ENCODE measurements at regions not wholly inside any gene's neighbourhood (a gene's known extent, or its start where the extent isn't known, plus 50 kb on each side); places are given as distances from the start of the nearest gene placed in this dataset.

GRCh38 chr11:131192628-131193027 is 177.8 kb upstream of the NTM start:
- DNase-seq (ENCODE audit: low read depth), result no peak

DNA sequence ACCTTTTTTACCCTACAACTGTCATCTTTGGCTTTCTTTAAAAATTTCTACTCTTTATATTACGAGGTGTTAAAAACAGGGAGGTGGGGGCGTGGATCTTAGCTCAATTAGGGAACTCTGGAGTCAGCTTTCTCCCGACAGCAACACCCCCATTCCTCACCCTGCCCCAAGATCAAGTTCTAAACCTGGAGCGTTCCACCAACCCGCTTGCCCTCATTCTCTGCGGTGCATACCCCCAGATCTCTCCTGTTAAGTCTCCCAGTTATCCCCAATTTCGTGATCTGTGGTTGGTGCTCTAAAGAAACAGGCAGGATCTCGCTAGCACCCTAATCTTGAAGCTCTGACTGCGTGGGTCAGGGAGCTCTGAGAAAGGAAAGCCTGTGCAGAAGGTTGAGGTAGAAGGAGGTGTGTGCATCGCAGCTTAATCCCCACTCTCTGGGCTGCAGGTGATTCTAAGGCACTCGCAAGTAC is 177.3 kb upstream of the NTM start:
- no peak for DNase-seq (ENCODE audit: low read depth)

DNA sequence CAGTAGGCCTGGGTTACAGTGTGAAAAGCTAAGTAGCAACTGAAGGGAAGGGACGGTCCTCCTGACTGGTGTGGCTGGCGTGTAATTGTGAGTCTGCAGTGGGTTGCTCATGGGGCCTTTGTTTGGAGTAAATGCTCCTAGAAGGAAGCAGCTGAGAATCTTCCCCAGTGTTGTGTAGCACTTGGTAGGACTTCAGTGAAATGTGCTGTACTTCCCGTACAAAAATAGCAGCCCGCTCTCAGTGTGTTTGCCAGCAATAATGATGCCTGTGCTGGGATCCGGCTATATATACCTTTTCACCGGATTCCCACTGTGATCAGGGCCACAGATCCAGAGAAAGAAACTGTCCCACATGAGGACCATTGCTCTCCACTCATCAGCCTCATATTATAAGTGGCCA is 175.7 kb upstream of the NTM start:
- DNase-seq (ENCODE audit: low read depth), result no peak

DNA sequence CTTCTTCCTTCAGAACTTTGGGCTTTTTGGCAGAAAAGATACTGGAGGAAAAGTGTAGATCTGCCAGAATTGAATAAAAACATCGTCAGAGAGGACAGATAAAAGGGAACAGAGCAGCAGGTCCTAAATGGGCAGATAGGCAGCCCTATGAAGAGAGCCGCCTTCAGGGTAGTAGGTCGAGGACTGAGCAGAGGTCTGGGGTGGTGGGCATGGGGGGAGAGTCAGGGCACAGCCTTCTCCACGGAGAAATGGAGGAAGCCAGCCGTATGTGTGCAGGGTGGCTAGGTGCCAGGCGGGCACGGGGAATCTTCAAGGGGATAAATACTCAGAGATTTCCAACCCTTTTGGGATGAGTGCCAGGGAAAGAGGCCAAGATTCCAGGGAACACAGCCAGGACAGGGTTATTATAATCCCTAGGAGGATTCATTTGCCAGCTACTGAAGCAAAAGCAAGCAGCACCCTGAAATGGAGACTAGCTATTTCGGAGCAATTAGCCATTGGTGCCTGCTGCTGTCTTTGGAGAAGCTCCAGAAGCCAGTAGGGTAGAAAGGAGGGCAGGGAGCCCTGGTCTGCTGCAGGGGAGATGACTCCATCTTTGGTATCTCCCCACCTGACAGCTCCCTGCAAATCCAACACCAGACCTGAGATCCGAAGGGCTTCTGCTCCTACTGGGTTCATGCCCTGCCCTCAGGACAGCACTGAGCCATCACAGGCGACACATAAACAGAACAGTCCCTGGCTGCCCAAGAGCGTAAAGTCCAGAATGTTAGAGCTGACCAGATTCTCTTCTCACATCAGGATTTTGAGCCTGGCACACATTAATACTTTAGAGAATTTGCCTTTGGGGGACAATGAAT is 174.5 kb upstream of the NTM start:
- no peak for DNase-seq (ENCODE audit: low read depth)

- DNase-seq (ENCODE audit: low read depth), result no peak
These were observed 172.0 kb upstream of the NTM start for GRCh38 chr11:131198161-131199014.

DNA sequence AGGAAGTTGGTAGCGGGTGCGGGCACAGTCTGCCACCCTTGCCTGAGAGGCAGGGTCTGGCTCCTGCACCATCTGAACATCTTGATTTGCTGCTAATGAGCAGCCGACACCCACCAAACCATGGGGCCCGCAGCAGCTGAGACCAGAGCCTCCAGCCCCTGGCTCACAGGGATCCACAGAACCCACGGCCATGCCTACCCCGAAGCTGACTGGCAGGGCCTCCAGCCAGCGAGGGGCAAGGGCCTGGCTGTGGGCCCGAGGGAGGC is 171.5 kb upstream of the NTM start:
- DNase-seq (ENCODE audit: low read depth), result no peak

- no peak for DNase-seq (ENCODE audit: low read depth)
These were observed 168.7 kb upstream of the NTM start for GRCh38 chr11:131201674-131202073.

- no peak for DNase-seq (ENCODE audit: low read depth)
These were observed 167.4 kb upstream of the NTM start for GRCh38 chr11:131203040-131203439.

DNA sequence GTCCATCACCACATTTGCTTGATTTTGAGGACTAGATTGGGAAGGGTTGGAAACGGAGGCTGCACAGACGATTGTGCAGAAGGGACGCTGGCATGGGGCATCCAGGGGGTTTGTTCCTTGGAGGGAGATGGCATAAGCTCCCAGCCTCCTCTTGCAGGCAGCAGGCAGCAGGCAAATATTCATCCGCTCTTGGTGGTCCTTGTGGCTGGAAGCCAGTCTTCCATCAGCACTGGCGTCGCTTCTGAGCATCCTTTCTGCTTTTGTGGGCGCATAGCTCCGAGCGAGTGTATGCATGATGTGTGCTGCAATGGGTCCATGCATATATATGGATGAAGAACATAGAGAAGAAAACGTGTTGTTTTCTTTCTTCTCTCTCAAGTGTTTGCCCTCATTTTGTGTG is 166.1 kb upstream of the NTM start:
- no peak for DNase-seq (ENCODE audit: low read depth)

- DNase-seq (ENCODE audit: low read depth), result no peak
These were observed 165.5 kb upstream of the NTM start for GRCh38 chr11:131204765-131205380.

DNA sequence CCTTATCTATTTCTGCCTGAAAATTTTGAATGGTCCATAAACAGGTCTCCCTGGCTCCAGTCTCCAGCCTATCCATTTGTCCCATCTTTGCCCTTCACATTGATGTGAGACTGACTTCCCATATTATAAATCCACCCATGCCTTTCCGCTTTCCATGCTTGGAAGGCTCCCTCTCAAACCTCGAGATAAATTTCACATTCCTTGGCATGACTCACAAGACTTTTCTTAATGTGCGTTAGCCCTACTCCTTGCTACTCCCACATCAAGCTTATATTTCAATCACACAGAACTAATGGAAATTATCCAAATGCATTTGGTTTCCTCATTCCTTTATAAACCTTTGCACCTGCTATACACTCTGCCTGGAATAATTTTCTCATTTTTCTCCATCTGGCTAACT is 163.7 kb upstream of the NTM start:
- no peak for DNase-seq (ENCODE audit: low read depth)

- no peak for DNase-seq (ENCODE audit: low read depth)
These were observed 162.5 kb upstream of the NTM start for GRCh38 chr11:131207901-131208300.

- DNase-seq (ENCODE audit: low read depth), result no peak
These were observed 152.8 kb upstream of the NTM start for GRCh38 chr11:131217313-131218310.

- DNase-seq (ENCODE audit: low read depth), result no peak
These were observed 151.9 kb upstream of the NTM start for GRCh38 chr11:131218542-131218941.

DNA sequence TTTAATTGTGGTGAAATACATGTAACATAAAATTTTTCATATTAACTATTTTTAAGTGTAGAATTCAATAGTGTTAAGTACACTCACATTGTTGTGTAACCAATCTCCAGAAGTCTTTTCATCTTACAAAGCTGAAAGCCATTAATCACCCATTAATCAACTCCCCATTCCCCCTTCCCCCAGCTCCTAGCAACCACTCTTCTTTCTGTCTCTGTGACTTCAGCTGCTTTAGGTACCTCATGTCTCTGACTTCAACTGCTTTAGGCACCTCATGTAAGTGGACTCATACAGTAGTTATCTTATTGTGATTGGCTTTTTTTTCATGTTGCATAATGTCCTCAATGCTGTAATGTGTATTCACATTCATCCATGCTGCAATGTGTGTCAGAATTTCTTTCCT is 150.8 kb upstream of the NTM start:
- DNase-seq (ENCODE audit: low read depth), result no peak

- DNase-seq (ENCODE audit: low read depth), result no peak
These were observed 147.0 kb upstream of the NTM start for GRCh38 chr11:131223198-131223991.

GRCh38 chr11:131228378-131228777 is 142.0 kb upstream of the NTM start:
- no peak for DNase-seq (ENCODE audit: low read depth)

DNA sequence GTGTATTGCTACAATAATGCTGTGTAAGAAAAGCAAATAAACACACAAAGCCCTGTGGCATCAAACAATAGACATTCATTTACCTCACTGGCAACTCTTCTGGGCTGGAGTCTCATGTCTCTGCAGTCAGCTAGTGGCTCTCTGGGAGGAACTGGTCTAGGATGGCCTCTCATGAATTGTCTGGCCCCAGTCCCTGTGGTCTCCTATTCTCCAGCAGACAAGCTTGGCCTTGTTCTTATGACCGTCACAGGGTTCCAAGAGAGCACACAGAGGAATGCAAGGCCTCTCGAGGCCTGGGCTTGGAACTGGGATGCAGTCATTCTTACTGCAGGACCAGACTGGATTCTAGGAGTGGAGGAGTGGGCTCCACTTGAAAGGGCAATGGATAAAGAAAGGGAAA is 141.2 kb upstream of the NTM start:
- no peak for DNase-seq (ENCODE audit: low read depth)

GRCh38 chr11:131231317-131231940 is 139.0 kb upstream of the NTM start:
- DNase-seq (ENCODE audit: low read depth), result no peak

DNA sequence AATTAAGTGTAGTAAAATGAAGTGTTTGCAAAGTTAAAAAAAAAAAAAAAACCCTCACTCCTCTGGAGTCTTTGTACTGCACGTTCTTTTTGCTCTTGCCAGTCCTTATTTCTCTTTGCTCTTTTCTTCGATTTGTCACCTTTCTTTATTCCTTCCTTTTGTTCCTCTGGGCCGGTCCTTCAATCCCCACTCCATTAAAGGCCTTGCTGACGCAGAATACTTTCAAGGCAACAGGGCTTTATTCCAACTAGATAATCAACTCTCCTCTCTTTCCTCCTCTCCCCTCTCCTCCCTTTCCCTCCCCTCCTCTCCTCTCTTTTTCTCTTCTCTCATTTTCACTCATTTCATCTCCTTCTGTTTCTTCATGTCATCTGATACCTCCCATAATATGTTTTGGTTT is 138.2 kb upstream of the NTM start:
- no peak for DNase-seq (ENCODE audit: low read depth)
